ENCODE measurements at regions not wholly inside any gene's neighbourhood (a gene's known extent, or its start where the extent isn't known, plus 50 kb on each side); places are given as distances from the start of the nearest gene placed in this dataset.

- no peak for DNase-seq (ENCODE audit: low read depth)
These were observed 54.8 kb downstream of the RTP5 start for GRCh38 chr2:241924069-241924908.

GRCh38 chr2:241924909-241925250 lies 55.4 kb downstream of the RTP5 start:
- DNase-seq (ENCODE audit: low read depth): no peak

- no peak for DNase-seq (ENCODE audit: low read depth)
These were observed 55.7 kb downstream of the RTP5 start for GRCh38 chr2:241925277-241925676.

- no peak for DNase-seq (ENCODE audit: low read depth)
These were observed 56.4 kb downstream of the RTP5 start for GRCh38 chr2:241925821-241926441.

- DNase-seq (ENCODE audit: low read depth): no peak
These were observed 57.2 kb downstream of the RTP5 start for GRCh38 chr2:241926541-241927311.

GRCh38 chr2:241929551-241930490 lies 60.3 kb downstream of the RTP5 start:
- no peak for DNase-seq (ENCODE audit: low read depth)

- no peak for DNase-seq (ENCODE audit: low read depth)
These were observed 61.8 kb downstream of the RTP5 start for GRCh38 chr2:241931084-241931975.

- DNase-seq (ENCODE audit: low read depth): no peak
These were observed 62.7 kb downstream of the RTP5 start for GRCh38 chr2:241931976-241932898.

GRCh38 chr2:241932899-241933178 lies 63.3 kb downstream of the RTP5 start:
- DNase-seq (ENCODE audit: low read depth): no peak

- DNase-seq (ENCODE audit: low read depth): no peak
These were observed 63.8 kb downstream of the RTP5 start for GRCh38 chr2:241933179-241933911.

GRCh38 chr2:241935314-241935713 lies 65.8 kb downstream of the RTP5 start:
- no peak for DNase-seq (ENCODE audit: low read depth)

GRCh38 chr2:241935774-241936173 lies 66.2 kb downstream of the RTP5 start:
- DNase-seq (ENCODE audit: low read depth): no peak

GRCh38 chr2:241936457-241937133 lies 67.1 kb downstream of the RTP5 start:
- DNase-seq (ENCODE audit: low read depth): no peak

GRCh38 chr2:241937297-241937696 lies 67.8 kb downstream of the RTP5 start:
- DNase-seq (ENCODE audit: low read depth): no peak

GRCh38 chr2:241939541-241939940 lies 70.0 kb downstream of the RTP5 start:
- DNase-seq (ENCODE audit: low read depth): no peak

GRCh38 chr2:241940329-241940728 lies 70.8 kb downstream of the RTP5 start:
- DNase-seq (ENCODE audit: low read depth): no peak

GRCh38 chr2:241941691-241942301 lies 72.3 kb downstream of the RTP5 start:
- no peak for DNase-seq (ENCODE audit: low read depth)
